Osteoblast (primary cell): ENCODE measurements at regions not wholly inside any gene's neighbourhood (a gene's known extent, or its start where the extent isn't known, plus 50 kb on each side); places are given as distances from the start of the nearest gene placed in this dataset.
"Not testable (repeated sequence)": the region's sequence is repeated elsewhere in the genome, so short reads cannot be mapped to it uniquely, and the experiment has no call there.

Experiments
- DNase-seq: peaks from one replicate; pipeline ENCODE4 v3.0.0; 2011; ENCODE audit warnings: low spot score, mixed read lengths; ENCODE audit not compliant: insufficient read length; ENCODE audit errors: missing footprints
- H2AFZ ChIP-seq: 2 replicates; pipeline ENCODE4 v1.6.0; 2011; ENCODE audit warnings: mild to moderate bottlenecking, low read length
- H3K27ac ChIP-seq: 2 replicates; pipeline ENCODE4 v1.5.1; 2011; ENCODE audit warnings: mild to moderate bottlenecking, low read depth, low read length, moderate library complexity
- H3K27me3 ChIP-seq: 2 replicates; pipeline ENCODE4 v1.6.0; 2012; ENCODE audit warnings: mild to moderate bottlenecking, control low read depth, inconsistent platforms, low read length, moderate library complexity; ENCODE audit not compliant: insufficient read depth
- H3K36me3 ChIP-seq: 2 replicates; pipeline ENCODE4 v1.5.1; 2011; ENCODE audit warnings: mild to moderate bottlenecking, low read length, control low read depth, moderate library complexity; ENCODE audit not compliant: insufficient read depth
- H3K4me1 ChIP-seq: 2 replicates; pipeline ENCODE4 v1.5.1; 2011; ENCODE audit warnings: mild to moderate bottlenecking, low read length, control low read depth, moderate library complexity; ENCODE audit not compliant: insufficient read depth
- H3K4me2 ChIP-seq: 2 replicates; pipeline ENCODE4 v1.6.0; 2011; ENCODE audit warnings: mild to moderate bottlenecking, low read length; ENCODE audit not compliant: insufficient read depth
- H3K4me3 ChIP-seq: fragments of 200-600 bp; sonication (generic); 3 replicates; pipeline ENCODE4 v1.5.1; 2012; ENCODE audit warnings: mild to moderate bottlenecking, low read length, inconsistent platforms; ENCODE audit not compliant: insufficient read depth
- H3K79me2 ChIP-seq: 2 replicates; pipeline ENCODE4 v1.6.0; 2012; ENCODE audit warnings: mild to moderate bottlenecking, low read length, control low read depth, inconsistent platforms; ENCODE audit not compliant: insufficient read depth
- H3K9me3 ChIP-seq: 2 replicates; pipeline ENCODE4 v1.5.1; 2011; ENCODE audit warnings: low read depth, low read length, control low read depth
- H4K20me1 ChIP-seq: 2 replicates; pipeline ENCODE4 v1.6.0; 2012; ENCODE audit warnings: mild to moderate bottlenecking, low read length, control low read depth; ENCODE audit not compliant: insufficient read depth
- CTCF ChIP-seq: IDR thresholded peaks from 2 replicates; pipeline ENCODE4 v1.5.1; 2011; ENCODE audit warnings: mild to moderate bottlenecking, low read depth, low read length, moderate library complexity; ENCODE audit errors: extremely low read depth

GRCh38 chr15:69926721-69927120 lies 171.0 kb downstream of the TLE3 start:
- H3K27me3 ChIP-seq = peaks cover 13% of the 10 kb centered on the region
- H3K27ac ChIP-seq = no peak overlapping the region
- no peaks in the 10 kb centered on the region for H3K4me1 ChIP-seq
- TF ChIP-seq CTCF = no peak
- H3K4me2 ChIP-seq = no peak overlapping the region
- peaks cover 6% of the 10 kb centered on the region for H3K9me3 ChIP-seq
- DNase-seq = no peak
- no peaks in the 10 kb centered on the region for H3K36me3 ChIP-seq
- H3K4me3 ChIP-seq = no peak overlapping the region
- no peaks in the 10 kb centered on the region for H3K79me2 ChIP-seq
- H4K20me1 ChIP-seq = no peaks in the 10 kb centered on the region
- no peak overlapping the region for H2AFZ ChIP-seq

- H2AFZ ChIP-seq, H3K27ac ChIP-seq, H3K4me2 ChIP-seq, H3K9me3 ChIP-seq, H3K4me1 ChIP-seq, H4K20me1 ChIP-seq, H3K36me3 ChIP-seq, H3K4me3 ChIP-seq, H3K79me2 ChIP-seq, DNase-seq: not testable (repeated sequence)
- H3K27me3 ChIP-seq = peaks cover 28% of the 10 kb centered on the region
Measured at GRCh38 chr15:69928890-69929289, 168.8 kb downstream of the TLE3 start.

GRCh38 chr15:69929905-69930630 lies 167.6 kb downstream of the TLE3 start:
- H2AFZ ChIP-seq = no peak overlapping the region
- no peak overlapping the region for H3K4me3 ChIP-seq
- H3K79me2 ChIP-seq = no peaks in the 10 kb centered on the region
- no peaks in the 10 kb centered on the region for H3K36me3 ChIP-seq
- H4K20me1 ChIP-seq = no peaks in the 10 kb centered on the region
- H3K4me2 ChIP-seq = no peak overlapping the region
- DNase-seq = no peak
- H3K4me1 ChIP-seq = no peaks in the 10 kb centered on the region
- H3K9me3 ChIP-seq = peaks cover 3% of the 10 kb centered on the region
- TF ChIP-seq CTCF = no peak
- H3K27me3 ChIP-seq = peaks cover 38% of the 10 kb centered on the region
- no peak overlapping the region for H3K27ac ChIP-seq

GRCh38 chr15:69930754-69931153 lies 167.0 kb downstream of the TLE3 start:
- Histone ChIP-seq H2AFZ (no peak overlapping the region), H3K9me3 (no peaks in the 10 kb centered on the region), H3K27ac (no peak overlapping the region), H3K4me1 (no peaks in the 10 kb centered on the region), H4K20me1 (no peaks in the 10 kb centered on the region), H3K36me3 (no peaks in the 10 kb centered on the region), H3K4me2 (no peak overlapping the region), H3K4me3 (no peak overlapping the region), H3K27me3 (peaks cover 41% of the 10 kb centered on the region), H3K79me2 (no peaks in the 10 kb centered on the region)
- TF ChIP-seq CTCF = no peak
- no peak for DNase-seq
